ENCODE measurements at regions not wholly inside any gene's neighbourhood (a gene's known extent, or its start where the extent isn't known, plus 50 kb on each side); places are given as distances from the start of the nearest gene placed in this dataset.

DNA sequence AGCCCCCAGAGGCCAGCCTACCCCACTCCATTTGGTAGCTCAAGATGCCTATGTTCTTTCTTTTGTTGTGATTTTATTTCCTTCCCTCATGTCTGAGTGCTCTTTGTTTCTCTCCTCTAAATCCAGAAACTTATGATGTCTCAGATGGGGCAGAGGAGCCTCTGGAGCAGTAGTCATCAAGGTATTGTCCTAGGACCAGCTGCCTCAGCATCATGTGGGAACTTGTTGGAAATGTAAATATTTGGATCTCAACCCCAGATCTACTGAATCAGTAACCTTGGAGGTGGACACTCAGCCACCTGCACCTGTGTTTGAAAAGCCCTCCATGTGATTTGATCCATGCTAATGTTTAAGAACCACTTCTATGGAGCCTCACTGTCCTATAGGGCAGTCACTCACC is 593.1 kb upstream of the PLXNA2 start:
- no peak overlapping the region for H3K4me3 ChIP-seq (ENCODE audit: control insufficient read depth, low read depth, low read length)
- no peak for DNase-seq (ENCODE audit: low read depth)
- TF ChIP-seq CTCF (IDR thresholded peaks at IDR 0.05; ENCODE audit: control insufficient read depth, insufficient read depth, low read depth, low read length, missing control alignments) = no peak

- TF ChIP-seq CTCF (IDR thresholded peaks at IDR 0.05; ENCODE audit: control insufficient read depth, insufficient read depth, low read depth, low read length, missing control alignments) = no peak
- no peak overlapping the region for H3K4me3 ChIP-seq (ENCODE audit: control insufficient read depth, low read depth, low read length)
- DNase-seq (ENCODE audit: low read depth) = no peak
Observed at GRCh38 chr1:208841436-208841835, 597.3 kb upstream of the PLXNA2 start.

DNA sequence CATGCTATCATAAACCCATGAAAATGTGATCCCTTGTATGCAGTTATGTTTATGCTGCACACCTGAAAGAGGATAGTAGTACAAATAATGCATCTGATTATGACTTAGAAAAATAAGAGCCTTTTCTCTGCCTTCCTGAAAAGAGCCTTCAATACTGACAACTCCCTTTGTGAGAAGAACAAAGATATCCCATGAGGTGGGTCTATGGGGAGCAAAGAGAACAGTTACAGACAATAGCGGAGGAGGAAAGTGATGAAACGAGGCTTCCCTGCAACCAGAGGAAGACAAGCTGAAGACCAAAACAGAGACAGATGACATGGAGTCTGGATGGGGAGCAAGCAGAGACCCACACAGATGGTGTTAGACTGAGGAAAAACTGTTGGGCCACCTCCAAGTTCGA is 598.3 kb upstream of the PLXNA2 start:
- H3K4me3 ChIP-seq (ENCODE audit: control insufficient read depth, low read depth, low read length) = no peak overlapping the region
- DNase-seq (ENCODE audit: low read depth) = no peak
- TF ChIP-seq CTCF (IDR thresholded peaks at IDR 0.05; ENCODE audit: control insufficient read depth, insufficient read depth, low read depth, low read length, missing control alignments) = no peak

- DNase-seq (ENCODE audit: low read depth) = no peak
- no peak overlapping the region for H3K4me3 ChIP-seq (ENCODE audit: control insufficient read depth, low read depth, low read length)
- TF ChIP-seq CTCF (IDR thresholded peaks at IDR 0.05; ENCODE audit: control insufficient read depth, insufficient read depth, low read depth, low read length, missing control alignments) = no peak
Observed at GRCh38 chr1:208844158-208844557, 600.0 kb upstream of the PLXNA2 start.

DNA sequence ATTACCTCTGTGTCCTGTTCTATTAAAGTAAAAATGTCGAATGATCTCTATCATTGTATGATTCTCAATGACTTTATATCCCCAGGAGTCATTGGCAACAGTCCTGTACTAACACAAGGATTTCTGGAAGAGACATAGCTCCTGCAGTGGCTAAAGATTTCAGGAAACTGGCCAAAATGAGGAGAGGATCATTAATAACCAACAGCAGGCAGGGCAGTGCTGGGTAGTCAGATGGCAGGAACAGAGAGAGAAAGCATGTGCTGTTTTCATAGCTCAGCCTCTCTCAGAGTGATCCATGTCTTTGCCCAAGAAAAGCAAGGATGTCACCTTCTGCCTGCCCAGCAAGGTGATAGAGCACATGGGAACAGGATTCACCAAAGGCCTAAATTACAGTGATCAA is 604.7 kb upstream of the PLXNA2 start:
- no peak for DNase-seq (ENCODE audit: low read depth)
- TF ChIP-seq CTCF (IDR thresholded peaks at IDR 0.05; ENCODE audit: control insufficient read depth, insufficient read depth, low read depth, low read length, missing control alignments) = no peak
- H3K4me3 ChIP-seq (ENCODE audit: control insufficient read depth, low read depth, low read length) = no peak overlapping the region

DNA sequence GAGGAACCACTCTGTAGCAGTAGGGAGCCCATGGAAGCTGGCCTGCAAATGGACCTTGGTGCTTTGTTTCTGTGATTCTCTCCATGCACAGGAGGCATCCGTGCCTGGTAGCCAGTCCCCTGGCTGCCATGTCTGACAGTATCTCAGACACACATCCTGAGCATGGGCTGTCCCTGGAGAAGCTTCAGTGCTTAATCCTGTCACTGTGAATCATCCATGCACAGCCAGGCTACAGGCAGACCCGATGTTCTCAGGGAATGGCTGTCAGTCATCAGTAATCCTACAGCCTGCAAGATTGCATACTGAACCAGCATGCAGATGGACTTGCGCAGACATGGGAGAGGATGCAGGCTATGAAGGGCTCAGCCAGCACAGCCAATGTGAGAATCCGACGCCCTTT is 606.3 kb upstream of the PLXNA2 start:
- no peak for DNase-seq (ENCODE audit: low read depth)
- H3K4me3 ChIP-seq (ENCODE audit: control insufficient read depth, low read depth, low read length) = no peak overlapping the region
- no peak for TF ChIP-seq CTCF (IDR thresholded peaks at IDR 0.05; ENCODE audit: control insufficient read depth, insufficient read depth, low read depth, low read length, missing control alignments)

DNA sequence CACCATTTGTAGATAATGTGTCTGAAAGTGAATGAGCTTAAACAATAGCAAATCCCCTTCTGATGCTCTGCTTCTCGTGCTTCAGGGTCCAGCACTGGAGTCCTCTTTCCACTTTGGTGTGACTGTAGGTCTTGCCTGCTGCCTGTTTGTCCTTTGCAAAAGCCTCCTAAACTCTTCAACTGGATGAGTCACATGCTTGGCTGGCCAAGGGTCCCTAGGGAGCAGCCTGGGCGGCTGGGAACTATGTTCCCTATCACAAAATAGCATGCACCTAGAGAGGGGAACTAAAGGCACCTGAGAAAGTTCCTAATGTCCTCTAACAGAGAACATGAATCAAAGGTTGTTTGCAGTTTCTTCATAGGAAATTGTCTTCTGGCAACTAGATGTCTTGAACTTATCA is 607.2 kb upstream of the PLXNA2 start:
- no peak overlapping the region for H3K4me3 ChIP-seq (ENCODE audit: control insufficient read depth, low read depth, low read length)
- no peak for DNase-seq (ENCODE audit: low read depth)
- TF ChIP-seq CTCF (IDR thresholded peaks at IDR 0.05; ENCODE audit: control insufficient read depth, insufficient read depth, low read depth, low read length, missing control alignments) = no peak

All from AG09309 (cell line).